HEK293T (cell line): ENCODE measurements at regions not wholly inside any gene's neighbourhood (a gene's known extent, or its start where the extent isn't known, plus 50 kb on each side); places are given as distances from the start of the nearest gene placed in this dataset.

Experiments used
- CTCF ChIA-PET: fragments of 350-600 bp; formaldehyde crosslinking; extraction: SDS; loops from one replicate; lab custom pipeline; 2021; ENCODE audit warnings: antibody characterized with exemption, inconsistent platforms; lab: Yijun Ruan, JAX
- POLR2A ChIA-PET: fragments of 350-600 bp; formaldehyde crosslinking; extraction: SDS; loops from one replicate; lab custom pipeline; 2020; ENCODE audit warnings: antibody characterized with exemption, inconsistent platforms; lab: Yijun Ruan, JAX
- DNase-seq: peaks from one replicate; pipeline ENCODE4 v3.0.0; 2012; ENCODE audit warnings: mixed read lengths; ENCODE audit errors: extremely low spot score
- ARNT ChIP-seq: fragments of 450-650 bp; IDR thresholded peaks from 2 replicates; pipeline ENCODE4 v1.6.1; 2017; ENCODE audit warnings: mild to moderate bottlenecking
- BHLHE40 ChIP-seq: fragments of 450-650 bp; IDR thresholded peaks from 2 replicates; pipeline ENCODE4 v1.6.1; 2016; ENCODE audit warnings: mild to moderate bottlenecking, moderate library complexity, borderline replicate concordance
- CTBP1 ChIP-seq: fragments of 450-650 bp; IDR thresholded peaks from 2 replicates; pipeline ENCODE4 v1.6.1; 2016; ENCODE audit warnings: borderline replicate concordance
- ELF4 ChIP-seq: fragments of 450-650 bp; IDR thresholded peaks from 2 replicates; pipeline ENCODE4 v1.6.1; 2017; ENCODE audit warnings: antibody characterized with exemption
- FOXA1 ChIP-seq: fragments of 450-650 bp; IDR thresholded peaks from 2 replicates; pipeline ENCODE4 v1.6.1; 2016; ENCODE audit warnings: mild to moderate bottlenecking
- FOXK2 ChIP-seq: fragments of 450-650 bp; IDR thresholded peaks from 2 replicates; pipeline ENCODE4 v1.6.1; 2016; ENCODE audit warnings: mild to moderate bottlenecking
- FOXM1 ChIP-seq: fragments of 450-650 bp; IDR thresholded peaks from 2 replicates; pipeline ENCODE4 v1.6.1; 2017; ENCODE audit warnings: mild to moderate bottlenecking, borderline replicate concordance
- HDGF ChIP-seq: fragments of 450-650 bp; IDR thresholded peaks from 2 replicates; pipeline ENCODE4 v1.6.1; 2017; ENCODE audit warnings: antibody characterized with exemption, borderline replicate concordance
- L3MBTL2 ChIP-seq: fragments of 450-650 bp; conservative IDR thresholded peaks from 2 replicates; pipeline ENCODE4 v1.6.1; 2016; ENCODE audit warnings: mild to moderate bottlenecking
- LEF1 ChIP-seq: fragments of 450-650 bp; IDR thresholded peaks from 2 replicates; pipeline ENCODE4 v1.6.1; 2017; ENCODE audit warnings: mild to moderate bottlenecking, borderline replicate concordance
- NFRKB ChIP-seq: fragments of 450-650 bp; IDR thresholded peaks from 2 replicates; pipeline ENCODE4 v1.6.1; 2016; ENCODE audit warnings: mild to moderate bottlenecking, moderate library complexity
- SP1 ChIP-seq: fragments of 450-650 bp; IDR thresholded peaks from 2 replicates; pipeline ENCODE4 v1.6.1; 2017
- SUZ12 ChIP-seq: fragments of 450-650 bp; IDR thresholded peaks from 2 replicates; pipeline ENCODE4 v1.6.1; 2016; ENCODE audit warnings: mild to moderate bottlenecking
- TARDBP ChIP-seq: fragments of 450-650 bp; IDR thresholded peaks from 2 replicates; pipeline ENCODE4 v1.6.1; 2016
- ZNF384 ChIP-seq: fragments of 450-650 bp; IDR thresholded peaks from 2 replicates; pipeline ENCODE4 v1.6.1; 2016
- TF ChIP-seq, protein P1 (sequence below): fragments of 450-650 bp; IDR thresholded peaks from 2 replicates; pipeline ENCODE4 v1.6.1; 2016

GRCh38 chr2:39532933-39533332 lies 95.8 kb upstream of the MAP4K3 start:
- DNase-seq = no peak
- TF ChIP-seq L3MBTL2 (no peak), BHLHE40 (no peak), TARDBP (no peak), FOXK2 (no peak), NFRKB (no peak)
- POLR2A ChIA-PET = no interaction called here
- CTCF ChIA-PET = no interaction called here

DNA sequence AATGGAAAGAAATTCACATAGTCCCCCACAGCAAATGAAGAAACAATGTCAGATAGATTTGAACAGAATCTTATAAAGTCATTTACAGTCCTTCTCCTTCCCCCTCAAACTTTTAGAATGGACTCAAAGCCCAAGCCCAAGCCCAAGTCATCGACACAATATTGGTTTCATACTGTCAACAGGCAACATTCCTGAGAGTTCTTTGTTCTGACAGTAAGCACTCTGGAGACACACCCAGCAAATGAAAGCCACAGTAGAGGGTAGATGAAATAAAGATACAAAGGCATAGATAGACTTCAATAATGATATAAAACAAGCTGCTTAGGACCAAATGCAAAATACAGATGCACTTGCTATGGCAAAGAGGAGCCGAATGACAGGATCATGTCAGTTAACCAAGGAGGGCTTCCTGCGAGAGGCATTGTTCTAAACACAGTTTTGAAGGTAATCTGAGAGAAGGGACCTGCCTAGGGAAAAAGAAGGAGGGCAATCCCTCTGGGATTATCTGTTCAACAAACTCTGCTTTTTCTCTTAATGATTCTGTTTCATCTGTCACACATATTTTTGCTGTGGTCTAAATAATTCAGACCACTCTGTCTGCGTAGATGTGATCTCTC lies 97.1 kb upstream of the MAP4K3 start:
- POLR2A ChIA-PET = no interaction called here
- TF ChIP-seq FOXK2 (no peak), FOXM1 (no peak), TARDBP (no peak), ZNF384 (no peak), SP1 (no peak), ELF4 (no peak), ARNT (no peak), BHLHE40 (no peak), FOXA1 (no peak), SUZ12 (no peak), NFRKB (no peak), LEF1 (no peak), HDGF (no peak), L3MBTL2 (no peak)
- TF ChIP-seq, protein P1, sequence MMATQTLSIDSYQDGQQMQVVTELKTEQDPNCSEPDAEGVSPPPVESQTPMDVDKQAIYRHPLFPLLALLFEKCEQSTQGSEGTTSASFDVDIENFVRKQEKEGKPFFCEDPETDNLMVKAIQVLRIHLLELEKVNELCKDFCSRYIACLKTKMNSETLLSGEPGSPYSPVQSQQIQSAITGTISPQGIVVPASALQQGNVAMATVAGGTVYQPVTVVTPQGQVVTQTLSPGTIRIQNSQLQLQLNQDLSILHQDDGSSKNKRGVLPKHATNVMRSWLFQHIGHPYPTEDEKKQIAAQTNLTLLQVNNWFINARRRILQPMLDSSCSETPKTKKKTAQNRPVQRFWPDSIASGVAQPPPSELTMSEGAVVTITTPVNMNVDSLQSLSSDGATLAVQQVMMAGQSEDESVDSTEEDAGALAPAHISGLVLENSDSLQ = no peak
- CTCF ChIA-PET = no interaction called here
- DNase-seq = no peak

GRCh38 chr2:39535636-39536185 lies 98.6 kb upstream of the MAP4K3 start:
- TF ChIP-seq BHLHE40 = no peak
- no peak for TF ChIP-seq SP1
- no peak for TF ChIP-seq ELF4
- TF ChIP-seq ARNT = no peak
- no peak for TF ChIP-seq FOXK2
- no peak for TF ChIP-seq LEF1
- no peak for TF ChIP-seq HDGF
- no peak for TF ChIP-seq ZNF384
- TF ChIP-seq L3MBTL2 = no peak
- TF ChIP-seq NFRKB = no peak
- no peak for TF ChIP-seq FOXM1
- no peak for TF ChIP-seq CTBP1
- TF ChIP-seq, protein P1 = no peak
- ChIA-PET POLR2A (no interaction called here), CTCF (no interaction called here)
- no peak for DNase-seq

- DNase-seq = no peak
- POLR2A ChIA-PET = no interaction called here
- TF ChIP-seq TARDBP (no peak), ELF4 (no peak), BHLHE40 (no peak), NFRKB (no peak), FOXK2 (no peak), L3MBTL2 (no peak), SP1 (no peak), HDGF (no peak), FOXM1 (no peak), LEF1 (no peak), ZNF384 (no peak), SUZ12 (no peak), ARNT (no peak), FOXA1 (no peak), CTBP1 (no peak)
- TF ChIP-seq, protein P1 = no peak
- CTCF ChIA-PET = no interaction called here
These were observed 100.1 kb upstream of the MAP4K3 start for GRCh38 chr2:39537150-39537549.

- POLR2A ChIA-PET = no interaction called here
- no peak for TF ChIP-seq FOXK2
- TF ChIP-seq L3MBTL2 = no peak
- no peak for TF ChIP-seq FOXM1
- TF ChIP-seq TARDBP = no peak
- no peak for TF ChIP-seq LEF1
- TF ChIP-seq, protein P1 = no peak
- TF ChIP-seq ARNT = no peak
- TF ChIP-seq BHLHE40 = no peak
- TF ChIP-seq FOXA1 = no peak
- TF ChIP-seq SP1 = no peak
- TF ChIP-seq ELF4 = no peak
- no peak for TF ChIP-seq ZNF384
- TF ChIP-seq CTBP1 = no peak
- no peak for DNase-seq
- CTCF ChIA-PET = no interaction called here
These were observed 101.6 kb upstream of the MAP4K3 start for GRCh38 chr2:39538718-39539117.

- TF ChIP-seq SUZ12 (no peak), CTBP1 (no peak), FOXK2 (no peak), ELF4 (no peak), ZNF384 (no peak), HDGF (no peak), NFRKB (no peak), ARNT (no peak), BHLHE40 (no peak), FOXA1 (no peak), L3MBTL2 (no peak), TARDBP (no peak)
- TF ChIP-seq, protein P1 = no peak
- no peak for DNase-seq
- CTCF ChIA-PET = no interaction called here
- POLR2A ChIA-PET = no interaction called here
These were observed 103.3 kb upstream of the MAP4K3 start for GRCh38 chr2:39540414-39540813.
